Esophagus muscularis mucosa (tissue), 3 donors: ENCODE measurements at regions not wholly inside any gene's neighbourhood (a gene's known extent, or its start where the extent isn't known, plus 50 kb on each side); places are given as distances from the start of the nearest gene placed in this dataset.

Experiments
- CTCF ChIP-seq, 3 experiments: fragments of 200-600 bp in 2 of 3; fragments of 450-650 bp in 1 of 3; sonication (generic) in 2 of 3; IDR thresholded peaks; one replicate each; pipeline ENCODE4 v1.5.1; 2017 to 2019; ENCODE audit warnings: antibody characterized with exemption in 3 of 3, mild to moderate bottlenecking in 2 of 3, moderate library complexity in 1 of 3
- POLR2A ChIP-seq: fragments of 450-650 bp; IDR thresholded peaks from one replicate; pipeline ENCODE4 v1.6.1; 2017; ENCODE audit warnings: antibody characterized with exemption, moderate library complexity, mild to moderate bottlenecking, low read depth

DNA sequence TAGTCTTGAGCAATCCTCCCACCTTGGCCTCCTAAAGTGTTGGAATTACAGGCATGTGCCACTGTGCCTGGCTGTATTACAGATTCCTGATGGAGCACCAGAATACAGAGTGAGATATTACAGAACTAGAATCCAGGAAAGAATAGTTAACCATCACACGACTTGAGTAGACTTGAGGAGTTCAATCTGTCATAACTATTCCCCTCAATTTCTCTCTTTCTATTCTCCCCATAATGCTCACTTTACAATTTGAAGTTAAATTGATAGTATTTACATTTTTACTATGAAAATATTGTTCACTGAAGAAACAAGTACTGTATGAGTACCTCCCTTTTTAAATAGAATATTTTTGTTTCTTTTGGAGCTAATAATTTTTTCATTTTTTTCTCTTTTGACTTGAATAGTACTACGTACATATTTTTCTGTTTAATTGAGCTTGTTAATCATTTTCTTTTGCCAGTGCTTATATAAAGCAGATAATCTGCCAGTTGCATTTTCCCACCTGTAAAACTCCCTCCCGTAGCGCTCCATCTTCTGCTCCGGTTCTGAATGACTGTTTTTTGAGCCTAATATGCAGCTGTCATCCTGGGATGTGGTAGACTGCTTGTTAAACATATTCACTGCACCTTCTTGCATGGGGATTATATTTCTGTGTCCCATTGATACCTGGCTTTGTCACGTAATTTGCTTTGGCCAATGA is 105.5 kb downstream of the MYCN start:
- TF ChIP-seq CTCF (IDR thresholded peaks at IDR 0.05) (no peak), POLR2A (no peak)
